DMS114 treated with DMSO at 0.1 percent for 48 hours (cell line): ENCODE measurements at regions not wholly inside any gene's neighbourhood (a gene's known extent, or its start where the extent isn't known, plus 50 kb on each side); places are given as distances from the start of the nearest gene placed in this dataset.

Source experiments
- DNase-seq: peaks from one replicate; lab custom pipeline; 2025; ENCODE audit not compliant: unreplicated experiment; lab: John Stamatoyannopoulos, UW

DNA sequence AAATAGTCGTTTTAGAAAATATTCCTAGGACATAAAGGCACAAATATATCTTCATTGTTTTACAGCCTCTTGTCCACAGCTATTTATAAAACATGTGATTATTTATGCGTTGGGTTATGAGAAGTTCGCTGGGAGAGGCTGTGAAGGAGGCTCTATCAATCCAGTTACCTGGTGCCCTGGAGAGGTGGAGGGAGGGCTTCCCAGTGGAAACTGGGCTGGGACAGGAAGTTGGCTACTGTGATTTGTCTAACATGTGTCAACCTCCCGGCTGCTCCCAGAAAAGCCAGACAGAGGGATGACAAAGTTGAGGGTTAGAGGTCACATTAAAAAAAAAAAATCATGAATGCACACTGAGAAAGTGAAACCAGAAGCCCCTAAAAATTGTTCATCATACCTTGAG is 346.5 kb downstream of the ZNF536 start:
- no peak for DNase-seq

DNA sequence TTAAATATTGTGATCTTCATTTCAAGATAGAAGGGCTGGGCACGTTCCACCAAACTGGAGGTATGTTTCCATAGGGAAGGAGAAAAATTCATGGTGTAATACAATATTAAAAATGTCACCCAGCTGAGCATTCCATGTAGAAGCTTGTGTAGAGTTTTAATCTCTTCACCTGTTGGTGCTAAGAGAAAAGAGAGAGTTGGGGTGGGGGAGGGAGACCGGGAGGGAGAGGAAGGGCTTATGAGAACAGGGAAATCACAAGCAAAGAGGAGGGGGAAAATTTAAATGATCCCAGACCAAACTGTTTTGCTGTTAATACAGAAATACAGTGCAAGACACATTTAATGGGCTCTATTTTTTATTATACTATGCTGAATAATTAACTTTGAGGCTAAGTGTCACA is 345.8 kb downstream of the ZNF536 start:
- DNase-seq = no peak

DNA sequence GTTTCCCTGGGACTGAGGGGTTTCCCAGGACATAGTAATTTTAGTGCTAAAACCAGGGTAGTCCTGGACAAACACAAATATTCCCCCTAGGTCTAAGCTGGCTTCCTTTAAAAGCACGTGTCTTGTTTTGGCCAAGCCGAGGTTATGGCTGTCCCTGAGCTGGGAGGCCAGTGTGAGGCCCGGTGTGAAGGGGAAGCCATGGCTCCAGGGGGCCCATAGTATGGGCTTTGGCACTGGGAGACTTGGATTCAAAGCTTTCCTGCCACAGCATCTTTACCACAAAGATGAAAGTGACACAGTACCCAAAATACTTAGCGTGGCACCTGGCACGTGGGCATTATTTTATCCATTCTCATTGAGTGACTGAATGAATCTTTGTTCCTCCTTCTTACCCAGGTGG is 345.2 kb downstream of the ZNF536 start:
- DNase-seq = no peak

DNA sequence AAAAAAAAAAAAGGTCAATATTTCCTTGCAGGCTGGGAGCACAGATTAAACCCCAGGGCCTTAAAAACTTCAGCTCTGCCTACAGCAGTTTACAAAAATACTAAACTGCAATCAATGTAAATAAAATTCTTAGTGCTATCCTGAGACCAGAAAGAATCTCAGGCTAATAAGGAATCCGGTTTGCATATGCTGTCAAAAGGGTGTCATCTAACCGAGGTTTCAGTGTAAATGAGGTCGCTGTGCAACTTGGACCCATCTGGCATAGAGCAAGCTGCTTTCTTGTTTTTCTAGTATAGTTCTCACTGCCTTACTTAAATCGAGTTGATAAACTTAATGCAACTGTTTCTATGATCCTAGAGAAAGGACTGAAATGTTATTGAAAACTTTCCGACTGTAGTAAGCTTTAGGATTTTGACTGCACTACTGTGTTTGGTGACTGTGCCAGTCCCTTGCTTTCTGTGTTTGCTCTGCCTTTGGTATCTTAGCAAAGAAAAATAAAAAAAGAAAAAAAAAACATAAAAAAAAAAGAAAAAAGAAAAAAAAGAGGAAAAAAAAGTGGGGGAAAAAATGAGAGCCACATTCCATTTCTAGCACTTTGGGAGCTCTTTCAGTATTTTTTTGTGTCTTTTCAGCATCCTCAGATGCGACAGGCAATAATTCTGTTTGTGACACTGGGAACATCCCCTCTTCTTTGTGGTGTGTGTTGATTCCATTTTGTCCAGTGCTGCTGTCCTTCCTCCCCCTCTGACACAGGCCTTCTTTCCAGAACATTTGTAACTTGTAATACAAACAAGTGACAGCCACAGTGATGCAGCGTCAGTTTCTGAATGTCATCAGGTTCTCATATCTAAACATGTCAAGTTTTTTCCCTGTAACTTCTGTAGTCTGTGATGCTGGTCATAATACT is 340.5 kb downstream of the ZNF536 start:
- no peak for DNase-seq

DNA sequence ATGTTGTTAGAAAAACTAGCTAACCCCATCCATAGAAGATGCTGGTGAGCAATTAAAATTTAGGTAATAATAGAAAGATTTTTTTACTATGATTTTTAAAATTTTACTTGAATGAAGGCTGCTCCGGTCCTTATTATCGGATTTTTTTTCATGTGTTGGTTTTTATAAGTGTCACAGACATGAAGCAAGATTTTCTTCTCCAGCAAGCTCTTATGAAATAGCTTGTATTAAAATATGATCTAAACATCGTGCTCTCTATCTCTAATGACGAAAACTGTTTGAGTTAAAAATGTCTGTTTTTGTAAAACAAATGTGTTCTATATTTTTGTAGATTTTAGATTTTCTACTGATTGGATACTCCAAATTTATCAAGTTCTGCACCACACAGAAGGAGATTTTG is 339.6 kb downstream of the ZNF536 start:
- no peak for DNase-seq

DNA sequence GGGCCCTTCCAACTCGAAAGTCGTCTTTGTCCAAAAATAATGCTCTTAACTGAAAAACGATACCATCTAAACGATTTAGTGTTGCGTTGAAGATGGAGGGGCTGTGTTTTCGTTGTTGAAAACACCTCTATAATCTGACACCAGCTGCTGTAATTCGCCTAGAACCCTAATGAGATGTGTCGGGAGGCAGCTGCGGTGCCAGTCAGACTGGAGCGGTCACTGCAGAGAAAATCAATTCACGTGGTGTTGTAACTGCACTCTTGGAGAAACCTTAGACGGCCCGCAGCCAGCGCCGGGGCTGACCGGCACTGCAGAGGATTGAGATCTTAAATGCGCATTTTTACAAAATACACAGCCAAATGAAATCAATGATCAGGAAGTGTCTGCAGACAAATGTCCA is 339.1 kb downstream of the ZNF536 start:
- no peak for DNase-seq

DNA sequence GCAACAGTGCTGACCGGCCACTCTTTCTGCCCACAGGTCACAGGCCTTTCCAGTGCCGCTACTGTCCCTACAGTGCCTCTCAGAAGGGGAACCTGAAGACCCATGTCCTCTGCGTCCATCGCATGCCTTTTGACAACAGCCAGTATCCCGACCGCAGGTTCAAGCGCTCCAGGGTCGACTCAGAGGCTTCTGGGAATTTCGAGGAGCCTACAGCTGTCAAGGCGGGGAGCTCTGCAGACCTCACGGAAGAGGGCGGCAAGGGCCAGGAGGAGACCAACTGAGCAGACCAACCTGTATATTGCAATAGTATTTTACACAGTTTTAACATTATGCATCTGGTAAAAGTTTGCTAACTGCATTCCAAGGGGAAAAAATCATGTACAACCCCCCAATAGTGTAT is 338.5 kb downstream of the ZNF536 start:
- DNase-seq = no peak

DNA sequence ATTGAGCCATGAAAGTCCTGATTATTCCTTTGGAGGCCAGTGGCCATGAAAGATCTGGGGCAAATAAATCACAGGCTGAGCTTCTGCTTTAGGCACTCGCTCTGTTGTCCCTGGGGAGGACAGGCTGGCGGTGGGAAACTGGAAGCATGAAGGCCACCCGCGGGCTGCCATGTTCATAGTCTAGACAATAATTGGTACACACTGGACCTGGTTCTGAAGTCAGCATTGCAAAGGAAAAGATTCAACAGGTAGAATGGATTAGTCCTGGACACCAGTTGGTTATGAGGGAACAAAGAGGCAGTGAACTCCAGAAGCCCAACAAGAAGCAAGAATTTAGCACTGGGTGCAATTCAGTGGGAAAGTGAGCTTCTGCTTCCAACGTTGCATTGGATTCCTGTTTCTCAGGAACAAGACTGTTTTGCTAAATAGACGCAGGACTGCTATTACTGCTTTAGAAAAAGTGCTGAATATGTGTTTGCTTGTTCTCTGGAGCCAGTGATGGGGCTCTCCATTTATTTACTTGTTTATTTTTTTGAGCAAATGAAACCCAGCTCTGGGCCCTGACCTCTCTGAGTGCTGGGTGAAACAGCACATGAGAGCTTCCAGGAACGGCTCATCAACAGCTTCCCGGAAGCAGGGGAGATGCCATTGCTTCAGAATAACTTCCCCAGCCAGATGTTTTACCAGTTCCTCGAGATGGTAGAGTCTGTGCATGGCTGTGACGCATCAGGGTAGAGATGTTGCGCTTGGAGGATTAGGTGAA is 336.4 kb downstream of the ZNF536 start:
- no peak for DNase-seq

DNA sequence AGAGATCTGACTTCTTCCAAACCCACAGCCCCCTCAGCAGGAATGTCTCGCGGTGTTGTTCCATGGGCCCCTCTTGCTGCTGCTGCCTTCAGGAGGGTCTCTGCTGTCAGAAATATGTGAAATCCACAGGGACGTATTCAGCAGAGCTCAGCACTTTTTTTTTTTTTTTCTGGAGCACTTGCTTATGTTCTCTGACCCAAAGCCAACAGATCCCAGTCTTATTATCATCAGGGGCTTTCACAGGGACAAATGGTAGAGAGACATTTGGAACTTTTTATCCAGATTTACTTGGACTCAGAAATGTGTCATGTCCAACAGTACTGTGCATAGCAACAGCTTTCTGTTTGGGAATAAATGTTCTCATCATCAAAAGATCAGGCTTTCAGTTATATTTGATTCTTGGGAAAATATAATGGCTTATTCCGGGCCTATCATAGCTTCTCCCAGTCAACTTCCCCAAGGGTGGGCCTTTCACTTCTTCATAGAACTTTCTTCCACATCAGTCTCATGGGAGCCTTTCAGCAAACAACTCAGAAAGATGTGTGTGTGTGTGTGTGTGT is 332.7 kb downstream of the ZNF536 start:
- DNase-seq = no peak

DNA sequence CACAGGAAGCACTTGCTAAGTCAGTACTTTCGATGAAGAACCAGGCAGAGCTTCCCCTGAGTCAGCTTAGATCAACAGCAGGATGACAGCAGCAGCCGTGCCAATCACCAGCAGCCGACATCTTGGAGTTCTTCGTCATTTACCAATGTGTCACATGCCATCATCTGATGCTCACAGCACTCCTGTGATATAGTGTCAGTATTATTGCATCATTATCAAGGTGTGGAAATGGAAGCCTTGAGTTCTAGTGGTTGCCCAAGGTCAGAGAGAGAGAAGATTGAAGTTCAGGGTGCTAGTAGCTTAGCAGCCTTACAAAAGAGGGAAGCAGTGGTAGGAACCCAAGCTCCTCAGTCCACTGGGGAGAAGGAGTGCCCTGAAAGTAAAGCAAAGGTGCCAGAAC is 331.5 kb downstream of the ZNF536 start:
- DNase-seq = no peak

DNA sequence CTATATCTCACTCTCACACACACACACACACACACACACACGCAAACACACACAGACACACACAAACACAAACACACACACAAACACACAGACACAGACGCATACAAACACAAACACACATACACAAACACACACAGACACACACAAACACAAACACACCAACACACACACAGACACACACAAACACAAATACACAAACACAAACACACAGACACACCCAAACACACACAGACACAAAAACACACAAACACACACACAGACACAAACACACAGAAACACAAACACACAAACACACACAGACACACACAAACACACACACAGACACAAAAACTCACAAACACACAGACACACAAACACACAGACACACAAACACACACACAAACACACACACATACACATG is 329.0 kb downstream of the ZNF536 start:
- no peak for DNase-seq

DNA sequence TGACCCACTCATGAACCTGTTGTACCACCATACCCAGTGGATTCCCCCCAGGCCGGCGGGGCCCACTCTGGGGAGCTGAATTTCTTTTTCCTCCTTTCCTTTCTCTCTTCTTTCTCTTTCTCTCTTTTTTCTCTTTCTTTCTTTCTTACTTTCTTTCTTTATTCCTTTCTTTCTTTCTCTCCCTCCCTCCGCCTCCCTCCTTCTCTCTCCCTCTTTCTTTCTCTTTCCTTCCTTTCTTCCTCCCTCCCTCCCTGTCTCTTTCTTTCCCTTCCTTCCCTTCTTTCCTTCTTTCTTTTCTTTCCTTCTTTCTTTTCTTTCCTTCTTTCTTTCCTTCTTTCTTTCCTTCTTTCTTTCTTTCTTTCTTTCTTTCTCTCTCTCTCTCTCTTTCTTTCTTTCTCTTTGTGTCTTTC is 327.7 kb downstream of the ZNF536 start:
- DNase-seq = no peak

DNA sequence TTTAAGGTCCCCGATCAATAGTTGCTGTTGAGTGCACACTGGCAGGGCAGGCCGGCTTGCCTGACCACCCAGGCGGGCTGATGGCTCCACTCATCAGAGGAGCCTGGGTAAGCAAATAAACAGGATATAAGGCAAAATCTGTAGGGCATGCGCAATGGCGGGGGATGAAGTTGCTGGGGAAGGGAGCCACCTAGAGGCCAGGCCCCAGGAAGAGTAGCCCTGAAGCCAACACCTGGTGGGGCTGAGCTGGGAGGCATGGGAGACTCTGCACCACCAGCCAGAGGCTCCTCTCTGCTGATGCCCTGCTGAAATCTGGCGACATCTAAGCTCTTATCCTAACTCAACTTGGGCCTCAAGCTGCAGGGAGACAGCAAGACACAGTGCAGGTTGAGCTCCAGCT is 324.3 kb downstream of the ZNF536 start:
- no peak for DNase-seq

DNA sequence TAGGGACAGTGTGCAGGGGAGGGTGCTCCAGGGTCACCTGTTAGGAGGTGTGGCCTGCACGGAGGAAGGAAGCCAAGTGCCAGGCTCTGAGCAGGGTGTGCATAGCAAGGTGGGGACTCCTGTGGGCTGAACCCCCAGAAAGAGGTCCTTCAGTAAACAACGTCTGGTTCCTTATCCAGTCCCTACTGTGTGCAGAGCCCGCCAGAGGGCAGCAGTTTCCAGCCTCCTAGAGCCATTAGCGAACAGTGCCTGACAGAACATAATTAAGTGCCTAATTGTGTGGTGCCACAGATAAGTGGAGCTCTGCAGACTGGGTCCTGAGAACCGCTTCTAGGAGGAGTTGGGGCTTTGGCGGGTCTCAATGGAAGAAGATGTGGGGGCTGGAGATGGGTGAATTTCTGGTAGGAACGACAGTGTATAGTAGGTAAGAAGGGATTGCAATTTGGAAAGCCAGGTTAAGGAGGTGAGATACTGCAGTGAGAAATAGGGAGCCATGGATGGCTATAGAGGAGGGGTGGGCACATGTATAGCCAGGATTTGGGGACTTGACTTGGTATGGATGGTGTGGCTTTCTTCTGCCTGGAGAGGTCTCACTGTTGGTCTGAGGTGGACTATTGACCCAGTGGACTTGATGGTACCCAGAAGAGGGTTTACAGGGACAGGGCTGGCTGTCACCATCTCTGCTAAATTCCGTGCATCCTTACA is 323.1 kb downstream of the ZNF536 start:
- no peak for DNase-seq

DNA sequence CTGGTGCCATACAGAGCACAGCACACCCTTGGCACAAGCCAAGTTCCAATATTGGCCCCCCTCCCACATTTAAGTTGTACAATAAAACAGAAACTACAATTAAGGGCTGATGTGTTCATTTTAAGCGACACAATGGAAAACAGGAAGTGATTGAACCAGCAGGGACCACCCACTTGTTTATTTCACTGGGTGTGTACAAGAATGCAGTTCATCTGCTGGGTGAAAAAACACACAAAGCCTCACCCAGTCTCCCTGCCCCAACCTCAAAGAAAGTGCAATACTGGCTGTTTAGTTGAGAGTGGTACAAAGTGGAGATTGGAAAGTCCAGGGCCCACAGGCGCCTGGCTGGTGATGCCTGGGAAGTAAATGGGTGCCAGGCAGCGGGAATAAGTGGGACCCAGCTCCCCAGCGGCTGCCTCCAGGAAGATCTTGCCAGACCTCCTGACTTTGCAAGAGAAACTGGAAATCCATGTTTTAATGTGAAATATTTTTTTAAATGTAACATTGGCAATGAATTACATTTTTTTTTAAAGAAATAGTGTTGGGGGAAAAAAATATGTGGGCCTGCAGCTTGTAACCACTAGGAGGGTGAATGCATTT is 322.1 kb downstream of the ZNF536 start:
- DNase-seq = no peak

DNA sequence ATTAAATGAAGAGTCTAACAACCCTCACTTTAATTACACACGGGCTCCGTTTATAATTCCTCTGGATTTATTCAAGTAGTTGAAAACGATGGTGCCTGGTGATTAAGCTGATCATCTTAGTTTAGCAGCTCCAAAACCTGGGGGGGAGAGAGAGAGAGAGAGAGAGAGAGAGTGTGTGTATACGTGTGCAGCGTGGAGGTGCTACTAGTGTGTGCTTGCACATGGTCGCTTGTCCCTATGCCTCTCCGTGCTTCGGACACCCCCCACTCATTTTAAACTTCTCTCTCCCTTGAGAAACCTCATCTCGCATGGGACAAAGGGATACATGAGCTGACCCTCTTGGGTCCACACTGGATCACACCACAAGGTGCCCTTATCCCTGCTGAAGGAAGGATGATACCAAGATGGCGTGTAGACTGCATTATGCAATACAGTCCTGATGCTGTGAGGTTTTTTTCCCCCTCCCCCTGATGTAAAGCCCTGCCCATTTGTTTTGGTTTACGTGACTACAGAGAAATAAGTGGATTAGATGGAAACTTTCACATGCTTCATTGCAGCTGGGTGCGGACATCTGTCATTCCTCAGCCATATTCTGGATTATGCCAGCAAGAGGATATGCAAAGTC is 320.8 kb downstream of the ZNF536 start:
- no peak for DNase-seq

DNA sequence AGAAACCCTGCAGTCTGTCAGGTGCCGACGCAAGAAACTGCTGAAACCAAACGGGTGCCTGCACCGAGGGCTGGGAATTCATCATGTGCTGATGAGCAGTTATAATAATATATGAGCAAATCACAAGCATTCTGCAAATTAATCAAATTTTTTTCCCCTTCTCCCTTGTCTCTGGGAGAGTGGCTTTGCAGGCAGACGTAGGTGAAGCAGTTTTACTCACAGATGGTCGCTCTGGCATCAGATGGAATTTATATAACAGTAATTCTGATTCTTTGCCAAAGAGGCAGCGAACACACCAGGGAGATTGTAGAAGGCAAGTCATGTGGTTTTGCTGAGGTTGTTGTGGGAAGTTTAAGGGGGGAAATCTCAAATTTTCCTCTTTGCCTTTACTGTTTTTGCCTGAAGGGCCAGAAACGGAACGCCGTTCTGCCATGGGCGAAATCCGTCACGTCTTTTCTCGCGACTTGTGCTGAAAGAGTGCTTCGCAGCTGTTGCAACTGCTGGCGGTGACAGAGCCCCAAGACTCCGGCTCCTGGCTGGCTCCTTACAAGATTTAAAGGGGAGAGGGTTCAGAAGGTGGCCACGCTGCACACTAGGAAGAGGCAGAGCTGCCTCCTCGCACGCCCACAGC is 320.1 kb downstream of the ZNF536 start:
- DNase-seq = no peak

DNA sequence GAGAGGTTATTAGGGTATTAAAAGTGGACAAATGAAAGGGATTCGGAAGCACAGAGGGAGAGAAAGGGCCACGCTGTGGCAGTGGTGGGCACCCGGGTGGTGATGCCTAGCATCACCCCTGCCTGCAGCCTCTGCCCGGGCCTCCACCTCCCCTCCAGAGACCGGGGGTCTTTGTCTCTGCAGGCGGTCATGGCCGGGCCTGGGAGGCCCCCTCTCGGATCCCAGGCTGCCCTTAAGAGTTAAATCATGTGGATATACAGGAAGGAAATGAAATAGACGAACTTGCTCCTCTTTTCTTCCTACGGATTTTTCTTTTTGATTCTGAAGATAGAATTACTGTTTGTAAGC is 319.6 kb downstream of the ZNF536 start:
- no peak for DNase-seq

DNA sequence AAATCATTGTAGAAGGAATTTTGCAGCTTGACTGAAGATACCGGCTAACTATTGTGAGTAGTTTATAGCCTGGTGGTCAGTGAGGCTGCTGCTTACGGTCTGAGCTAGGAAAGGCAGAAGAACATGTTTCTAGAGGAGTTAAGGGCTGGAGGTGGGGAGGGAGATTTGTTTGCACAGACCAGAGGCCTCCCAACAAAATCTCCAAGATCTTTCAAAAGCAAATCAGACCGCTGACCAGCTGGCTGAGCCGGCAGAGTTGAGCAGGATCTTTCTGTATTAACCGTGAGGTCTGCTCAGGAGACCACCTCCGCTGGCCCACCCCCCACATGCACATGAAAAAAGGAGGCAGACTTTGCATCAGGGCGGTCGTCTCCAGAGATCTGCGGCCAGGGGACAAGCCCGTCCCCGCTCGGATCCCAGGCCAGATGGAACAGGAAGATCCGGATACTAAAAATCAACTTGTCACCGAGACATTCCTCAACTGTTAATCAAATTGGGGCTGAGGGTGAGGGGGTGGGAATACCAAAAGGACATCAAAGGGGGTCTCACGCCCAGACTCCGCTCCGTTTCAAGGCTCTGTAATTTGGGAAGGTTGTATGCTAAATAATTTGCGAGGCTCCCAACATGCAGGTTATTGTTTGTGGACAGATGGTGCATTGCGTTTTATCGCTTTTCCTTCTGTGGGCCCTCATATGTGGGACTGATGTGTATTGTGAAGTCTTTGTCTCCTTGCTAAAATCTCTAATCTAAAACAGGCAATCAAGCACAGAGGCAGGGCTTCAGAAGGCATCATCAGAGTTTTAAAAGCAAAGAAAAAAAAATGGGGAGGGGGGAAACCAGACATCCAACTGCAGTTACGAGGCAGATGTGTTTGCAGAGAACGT is 319.0 kb downstream of the ZNF536 start:
- no peak for DNase-seq
